HCT116 (cell line): ENCODE measurements at regions not wholly inside any gene's neighbourhood (a gene's known extent, or its start where the extent isn't known, plus 50 kb on each side); places are given as distances from the start of the nearest gene placed in this dataset.

Experiments used
- ELF1 ChIP-seq: IDR thresholded peaks from 2 replicates; pipeline ENCODE4 v1.6.1; 2012; ENCODE audit warnings: low read depth, borderline replicate concordance
- POLR2A ChIP-seq: IDR thresholded peaks from 2 replicates; pipeline ENCODE4 v1.7.0; 2011; ENCODE audit warnings: borderline replicate concordance; ENCODE audit not compliant: insufficient read depth, insufficient read length; ENCODE audit errors: extremely low read depth
- POLR2AphosphoS5 ChIP-seq: IDR thresholded peaks from 2 replicates; pipeline ENCODE4 v1.6.1; 2011; ENCODE audit warnings: mild to moderate bottlenecking, low read depth, low read length, moderate library complexity
- YY1 ChIP-seq: IDR thresholded peaks from 2 replicates; pipeline ENCODE4 v1.6.1; 2011; ENCODE audit warnings: low read length, low read depth, moderate library complexity, mild to moderate bottlenecking; ENCODE audit not compliant: insufficient replicate concordance; ENCODE audit errors: extremely low read depth
- TF ChIP-seq, protein P1 (sequence below), 3 experiments: fragments of 200-600 bp in 1 of 3; sonication (generic) in 1 of 3; IDR thresholded peaks in 2 of 3; conservative IDR thresholded peaks in 1 of 3; 2 replicates each; pipeline ENCODE4 v1.5.1; 2012 to 2017; ENCODE audit warnings: low read depth in 2 of 3, low read length in 2 of 3, antibody characterized with exemption in 1 of 3, borderline replicate concordance in 1 of 3, control low read depth in 1 of 3, mild to moderate bottlenecking in 1 of 3, mixed read lengths in 1 of 3, mixed run types in 1 of 3, moderate library complexity in 1 of 3; ENCODE audit not compliant: insufficient read depth in 1 of 3

DNA sequence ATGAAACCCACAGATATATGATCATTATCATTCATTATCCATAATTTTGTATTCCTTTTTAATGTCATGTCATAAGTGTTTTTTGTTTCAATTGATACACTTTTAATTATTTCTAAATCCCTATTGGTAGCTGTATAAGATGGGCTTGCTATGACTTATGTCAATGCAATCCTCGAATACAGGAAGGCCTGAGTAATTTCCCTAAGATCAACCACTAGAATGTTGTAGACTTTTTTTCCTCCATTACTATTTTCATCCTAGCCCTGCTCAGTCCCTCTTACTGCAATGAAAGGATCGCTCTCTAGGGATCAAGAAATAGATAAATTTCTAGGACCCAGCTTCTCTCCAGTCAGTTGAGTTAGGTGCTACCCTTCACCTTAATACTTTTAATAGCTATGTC lies 186.3 kb downstream of the KCNE4 start:
- TF ChIP-seq, protein P1, sequence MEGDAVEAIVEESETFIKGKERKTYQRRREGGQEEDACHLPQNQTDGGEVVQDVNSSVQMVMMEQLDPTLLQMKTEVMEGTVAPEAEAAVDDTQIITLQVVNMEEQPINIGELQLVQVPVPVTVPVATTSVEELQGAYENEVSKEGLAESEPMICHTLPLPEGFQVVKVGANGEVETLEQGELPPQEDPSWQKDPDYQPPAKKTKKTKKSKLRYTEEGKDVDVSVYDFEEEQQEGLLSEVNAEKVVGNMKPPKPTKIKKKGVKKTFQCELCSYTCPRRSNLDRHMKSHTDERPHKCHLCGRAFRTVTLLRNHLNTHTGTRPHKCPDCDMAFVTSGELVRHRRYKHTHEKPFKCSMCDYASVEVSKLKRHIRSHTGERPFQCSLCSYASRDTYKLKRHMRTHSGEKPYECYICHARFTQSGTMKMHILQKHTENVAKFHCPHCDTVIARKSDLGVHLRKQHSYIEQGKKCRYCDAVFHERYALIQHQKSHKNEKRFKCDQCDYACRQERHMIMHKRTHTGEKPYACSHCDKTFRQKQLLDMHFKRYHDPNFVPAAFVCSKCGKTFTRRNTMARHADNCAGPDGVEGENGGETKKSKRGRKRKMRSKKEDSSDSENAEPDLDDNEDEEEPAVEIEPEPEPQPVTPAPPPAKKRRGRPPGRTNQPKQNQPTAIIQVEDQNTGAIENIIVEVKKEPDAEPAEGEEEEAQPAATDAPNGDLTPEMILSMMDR (IDR thresholded peaks at IDR 0.05 in 2 of 3, conservative IDR thresholded peaks at IDR 0.05 in 1 of 3; ENCODE audit: borderline replicate concordance in 1 of 3, insufficient read depth in 1 of 3, low read depth in 2 of 3, low read length in 2 of 3): no peak
- TF ChIP-seq POLR2AphosphoS5: no peak
- no peak for TF ChIP-seq YY1
- TF ChIP-seq ELF1: no peak
- TF ChIP-seq POLR2A: no peak
